HEK293 (cell line): ENCODE measurements at regions not wholly inside any gene's neighbourhood (a gene's known extent, or its start where the extent isn't known, plus 50 kb on each side); places are given as distances from the start of the nearest gene placed in this dataset.

Source experiments
- CTCF ChIA-PET: fragments of 350-600 bp; formaldehyde crosslinking; extraction: SDS; loops from one replicate; lab custom pipeline; 2021; ENCODE audit warnings: antibody characterized with exemption; lab: Yijun Ruan, JAX
- POLR2A ChIA-PET: fragments of 300-600 bp; formaldehyde crosslinking; extraction: SDS; loops from one replicate; lab custom pipeline; 2020; ENCODE audit warnings: antibody characterized with exemption, inconsistent platforms; lab: Yijun Ruan, JAX
- H3K27ac ChIP-seq: fragments of 200-500 bp; sonication (Bioruptor generic); 2 replicates; pipeline ENCODE4 v1.5.1; 2014; ENCODE audit warnings: low read depth, low read length, control low read depth, inconsistent platforms; ENCODE audit errors: extremely low read depth
- H3K36me3 ChIP-seq, 2 experiments: fragments of 200-500 bp in 1 of 2; sonication (Bioruptor generic) in 1 of 2; 1 replicate in 1 of 2; 2 replicates in 1 of 2; pipeline ENCODE4 v1.5.1; 2014 to 2017; ENCODE audit warnings: inconsistent platforms in 2 of 2, low read length in 2 of 2; ENCODE audit not compliant: control insufficient read depth in 2 of 2, insufficient read depth in 1 of 2
- H3K4me1 ChIP-seq: fragments of 200-500 bp; sonication (Bioruptor generic); 2 replicates; pipeline ENCODE4 v1.5.1; 2014; ENCODE audit warnings: mild to moderate bottlenecking, low read length, inconsistent platforms; ENCODE audit not compliant: control insufficient read depth, insufficient read depth
- H3K4me3 ChIP-seq: 2 replicates; pipeline ENCODE4 v1.5.1; 2011; ENCODE audit warnings: low read depth, mild to moderate bottlenecking, control low read depth, low read length, moderate library complexity
- H3K9me3 ChIP-seq: fragments of 200-500 bp; sonication (Bioruptor generic); 2 replicates; pipeline ENCODE4 v1.5.1; 2014; ENCODE audit warnings: low read depth, low read length, inconsistent platforms; ENCODE audit not compliant: control insufficient read depth, insufficient read depth
- BCL11B ChIP-seq: fragments of 450-650 bp; formaldehyde crosslinking; IDR thresholded peaks from 2 replicates; pipeline ENCODE4 v1.5.1; 2016; ENCODE audit warnings: low read depth, missing biosample characterization, missing genetic modification characterization
- EGR2 ChIP-seq: fragments of 450-650 bp; formaldehyde crosslinking; IDR thresholded peaks from 2 replicates; pipeline ENCODE4 v1.5.1; 2016; ENCODE audit warnings: low read depth, missing biosample characterization, missing genetic modification characterization
- HOXD13 ChIP-seq: sonication (generic); formaldehyde crosslinking; IDR thresholded peaks from 2 replicates; pipeline ENCODE4 v1.8.0; 2022; ENCODE audit warnings: missing genetic modification reagents, borderline replicate concordance
- KLF10 ChIP-seq: fragments of 450-650 bp; IDR thresholded peaks from 2 replicates; pipeline ENCODE4 v1.5.1; 2018; ENCODE audit warnings: missing biosample characterization, mild to moderate bottlenecking, missing genetic modification characterization
- KLF16 ChIP-seq: fragments of 450-650 bp; formaldehyde crosslinking; IDR thresholded peaks from 2 replicates; pipeline ENCODE4 v1.5.1; 2017; ENCODE audit warnings: missing biosample characterization, missing genetic modification characterization
- MYNN ChIP-seq: fragments of 450-650 bp; formaldehyde crosslinking; IDR thresholded peaks from 2 replicates; pipeline ENCODE4 v1.5.1; 2016; ENCODE audit warnings: missing biosample characterization, missing genetic modification characterization, borderline replicate concordance
- ZBTB1 ChIP-seq: fragments of 450-650 bp; formaldehyde crosslinking; IDR thresholded peaks from 2 replicates; pipeline ENCODE4 v1.5.1; 2016; ENCODE audit warnings: missing biosample characterization, missing genetic modification characterization
- ZBTB26 ChIP-seq: fragments of 450-650 bp; formaldehyde crosslinking; optimal IDR thresholded peaks from 2 replicates; pipeline ENCODE3; 2016; ENCODE audit warnings: missing biosample characterization, mild to moderate bottlenecking, missing genetic modification characterization
- ZBTB44 ChIP-seq: fragments of 450-650 bp; IDR thresholded peaks from 2 replicates; pipeline ENCODE4 v1.5.1; 2018; ENCODE audit warnings: missing biosample characterization, mild to moderate bottlenecking, missing genetic modification characterization
- ZFHX2 ChIP-seq: fragments of 450-650 bp; formaldehyde crosslinking; conservative IDR thresholded peaks from 2 replicates; pipeline ENCODE4 v1.5.1; 2016; ENCODE audit warnings: missing biosample characterization, missing genetic modification characterization
- ZFP37 ChIP-seq: fragments of 450-650 bp; formaldehyde crosslinking; IDR thresholded peaks from 2 replicates; pipeline ENCODE4 v1.5.1; 2016; ENCODE audit warnings: missing biosample characterization, missing genetic modification characterization
- ZFP41 ChIP-seq: fragments of 450-650 bp; formaldehyde crosslinking; IDR thresholded peaks from 2 replicates; pipeline ENCODE4 v1.5.1; 2016; ENCODE audit warnings: missing biosample characterization, missing genetic modification characterization, borderline replicate concordance
- ZNF175 ChIP-seq: fragments of 450-650 bp; formaldehyde crosslinking; IDR thresholded peaks from 2 replicates; pipeline ENCODE4 v1.5.1; 2016; ENCODE audit warnings: missing biosample characterization, missing genetic modification characterization
- ZNF221 ChIP-seq: fragments of 450-650 bp; formaldehyde crosslinking; IDR thresholded peaks from 2 replicates; pipeline ENCODE4 v1.5.1; 2017; ENCODE audit warnings: missing biosample characterization, missing genetic modification characterization, borderline replicate concordance
- ZNF324 ChIP-seq: fragments of 450-650 bp; formaldehyde crosslinking; IDR thresholded peaks from 2 replicates; pipeline ENCODE4 v1.5.1; 2016; ENCODE audit warnings: missing biosample characterization, missing genetic modification characterization
- ZNF350 ChIP-seq: fragments of 450-650 bp; formaldehyde crosslinking; IDR thresholded peaks from 2 replicates; pipeline ENCODE4 v1.5.0; 2017; ENCODE audit warnings: missing biosample characterization, mild to moderate bottlenecking, missing genetic modification characterization
- ZNF426 ChIP-seq: fragments of 450-650 bp; formaldehyde crosslinking; IDR thresholded peaks from 2 replicates; pipeline ENCODE4 v1.5.1; 2017; ENCODE audit warnings: missing biosample characterization, missing genetic modification characterization, mild to moderate bottlenecking, inconsistent platforms, moderate library complexity
- ZNF488 ChIP-seq: fragments of 450-650 bp; formaldehyde crosslinking; IDR thresholded peaks from 2 replicates; pipeline ENCODE4 v1.5.1; 2016; ENCODE audit warnings: missing biosample characterization, missing genetic modification characterization
- ZNF585B ChIP-seq: fragments of 450-650 bp; formaldehyde crosslinking; IDR thresholded peaks from 2 replicates; pipeline ENCODE4 v1.5.1; 2016; ENCODE audit warnings: missing biosample characterization, missing genetic modification characterization
- ZNF624 ChIP-seq: fragments of 450-650 bp; formaldehyde crosslinking; IDR thresholded peaks from 2 replicates; pipeline ENCODE4 v1.5.1; 2017; ENCODE audit warnings: missing biosample characterization, missing genetic modification characterization
- ZNF654 ChIP-seq: fragments of 450-650 bp; formaldehyde crosslinking; IDR thresholded peaks from 2 replicates; pipeline ENCODE4 v1.5.1; 2016; ENCODE audit warnings: low read depth, missing biosample characterization, missing genetic modification characterization
- ZNF660 ChIP-seq: fragments of 450-650 bp; IDR thresholded peaks from 2 replicates; pipeline ENCODE4 v1.5.1; 2018; ENCODE audit warnings: missing biosample characterization, mild to moderate bottlenecking, missing genetic modification characterization
- ZNF707 ChIP-seq: fragments of 450-650 bp; formaldehyde crosslinking; IDR thresholded peaks from 2 replicates; pipeline ENCODE4 v1.5.1; 2016; ENCODE audit warnings: missing biosample characterization, missing genetic modification characterization
- ZNF785 ChIP-seq: fragments of 450-650 bp; formaldehyde crosslinking; IDR thresholded peaks from 2 replicates; pipeline ENCODE4 v1.5.1; 2016; ENCODE audit warnings: missing biosample characterization, missing genetic modification characterization
- ZSCAN18 ChIP-seq: fragments of 450-650 bp; formaldehyde crosslinking; IDR thresholded peaks from 2 replicates; pipeline ENCODE4 v1.5.1; 2016; ENCODE audit warnings: missing biosample characterization, missing genetic modification characterization
- ZXDB ChIP-seq: fragments of 450-650 bp; formaldehyde crosslinking; IDR thresholded peaks from 2 replicates; pipeline ENCODE4 v1.5.1; 2016; ENCODE audit warnings: missing biosample characterization, missing genetic modification characterization
- TF ChIP-seq, protein P1 (sequence below): fragments of 450-650 bp; formaldehyde crosslinking; IDR thresholded peaks from 2 replicates; pipeline ENCODE4 v1.5.1; 2016; ENCODE audit warnings: missing biosample characterization, missing genetic modification characterization
- TF ChIP-seq, protein P2 (sequence below): fragments of 450-650 bp; formaldehyde crosslinking; IDR thresholded peaks from 2 replicates; pipeline ENCODE4 v1.5.1; 2017; ENCODE audit warnings: missing biosample characterization, missing genetic modification characterization

DNA sequence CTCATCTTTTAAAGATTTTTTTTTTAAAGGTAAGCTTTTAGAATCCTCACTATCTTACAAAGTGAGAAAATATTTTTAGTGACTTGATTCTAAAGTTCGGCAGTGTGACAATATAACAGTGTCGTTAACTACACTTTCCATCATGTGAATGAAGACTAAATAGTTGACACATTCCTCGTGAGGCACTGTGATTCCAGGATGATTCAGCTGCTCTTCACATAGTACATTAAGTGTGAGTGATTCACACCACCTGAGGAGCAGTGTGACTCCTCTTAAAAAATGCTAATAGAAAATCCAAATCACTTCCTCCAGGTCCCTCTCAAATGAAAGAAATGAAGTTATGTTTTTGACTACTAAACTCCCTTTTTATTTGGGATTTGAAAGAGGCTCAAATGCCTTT is 589.5 kb downstream of the GABRG2 start:
- CTCF ChIA-PET = no interaction called here
- no peaks in the 10 kb centered on the region for H3K4me1 ChIP-seq

DNA sequence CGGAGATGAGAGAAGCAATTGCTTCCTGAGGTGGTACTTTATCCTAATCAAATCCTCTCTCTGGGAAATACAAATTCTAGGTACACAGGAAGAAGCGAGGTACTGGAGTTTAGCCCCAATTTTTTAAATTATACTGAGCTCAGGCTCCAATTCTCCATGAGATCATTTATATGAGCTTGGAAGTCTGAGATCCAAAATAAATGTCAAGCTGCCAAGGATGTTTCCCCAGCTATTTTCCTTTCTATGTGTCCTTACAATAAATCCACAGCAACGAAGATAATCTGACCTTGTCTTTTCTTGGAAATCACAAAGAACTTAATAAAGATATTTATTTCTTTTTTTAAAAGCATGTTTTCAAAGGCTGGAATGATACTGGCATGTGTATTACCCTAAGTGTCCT is 597.3 kb downstream of the GABRG2 start:
- Histone ChIP-seq H3K4me3 (no peak overlapping the region), H3K9me3 (no peaks in the 10 kb centered on the region), H3K27ac (no peak overlapping the region), H3K4me1 (no peaks in the 10 kb centered on the region), H3K36me3 (no peaks in the 10 kb centered on the region)
- ChIA-PET CTCF (no interaction called here), POLR2A (no interaction called here)
- TF ChIP-seq BCL11B (no peak), ZBTB26 (no peak), ZNF585B (no peak), MYNN (tag by site-specific recombination) (no peak), ZFP41 (no peak), ZNF426 (tag by site-specific recombination) (no peak), ZNF624 (tag by site-specific recombination) (no peak), ZNF175 (no peak), ZFP37 (no peak), ZNF350 (tag by site-specific recombination) (no peak), ZNF660 (tag by site-specific recombination) (no peak)
- TF ChIP-seq, protein P1, sequence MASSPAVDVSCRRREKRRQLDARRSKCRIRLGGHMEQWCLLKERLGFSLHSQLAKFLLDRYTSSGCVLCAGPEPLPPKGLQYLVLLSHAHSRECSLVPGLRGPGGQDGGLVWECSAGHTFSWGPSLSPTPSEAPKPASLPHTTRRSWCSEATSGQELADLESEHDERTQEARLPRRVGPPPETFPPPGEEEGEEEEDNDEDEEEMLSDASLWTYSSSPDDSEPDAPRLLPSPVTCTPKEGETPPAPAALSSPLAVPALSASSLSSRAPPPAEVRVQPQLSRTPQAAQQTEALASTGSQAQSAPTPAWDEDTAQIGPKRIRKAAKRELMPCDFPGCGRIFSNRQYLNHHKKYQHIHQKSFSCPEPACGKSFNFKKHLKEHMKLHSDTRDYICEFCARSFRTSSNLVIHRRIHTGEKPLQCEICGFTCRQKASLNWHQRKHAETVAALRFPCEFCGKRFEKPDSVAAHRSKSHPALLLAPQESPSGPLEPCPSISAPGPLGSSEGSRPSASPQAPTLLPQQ = no peak

More for the DNA sequence above, 589.5 kb downstream of the GABRG2 start:
- H3K36me3 ChIP-seq = no peaks in the 10 kb centered on the region
- no peak overlapping the region for H3K4me3 ChIP-seq
- TF ChIP-seq ZSCAN18 (tag by site-specific recombination) = no peak
- TF ChIP-seq ZNF324 (tag by site-specific recombination) = no peak
- TF ChIP-seq, protein P2, sequence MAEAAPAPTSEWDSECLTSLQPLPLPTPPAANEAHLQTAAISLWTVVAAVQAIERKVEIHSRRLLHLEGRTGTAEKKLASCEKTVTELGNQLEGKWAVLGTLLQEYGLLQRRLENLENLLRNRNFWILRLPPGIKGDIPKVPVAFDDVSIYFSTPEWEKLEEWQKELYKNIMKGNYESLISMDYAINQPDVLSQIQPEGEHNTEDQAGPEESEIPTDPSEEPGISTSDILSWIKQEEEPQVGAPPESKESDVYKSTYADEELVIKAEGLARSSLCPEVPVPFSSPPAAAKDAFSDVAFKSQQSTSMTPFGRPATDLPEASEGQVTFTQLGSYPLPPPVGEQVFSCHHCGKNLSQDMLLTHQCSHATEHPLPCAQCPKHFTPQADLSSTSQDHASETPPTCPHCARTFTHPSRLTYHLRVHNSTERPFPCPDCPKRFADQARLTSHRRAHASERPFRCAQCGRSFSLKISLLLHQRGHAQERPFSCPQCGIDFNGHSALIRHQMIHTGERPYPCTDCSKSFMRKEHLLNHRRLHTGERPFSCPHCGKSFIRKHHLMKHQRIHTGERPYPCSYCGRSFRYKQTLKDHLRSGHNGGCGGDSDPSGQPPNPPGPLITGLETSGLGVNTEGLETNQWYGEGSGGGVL = no peak
- no peak for TF ChIP-seq ZNF221 (tag by site-specific recombination)
- no peak for TF ChIP-seq ZBTB44
- TF ChIP-seq ZBTB1 = no peak
- TF ChIP-seq ZFHX2 = no peak
- no peak for TF ChIP-seq ZNF488 (tag by site-specific recombination)
- TF ChIP-seq ZNF707 = no peak
- no peak for TF ChIP-seq KLF10 (tag by site-specific recombination)
- no peak for TF ChIP-seq HOXD13 (CRISPR knock-in tag)
- TF ChIP-seq ZXDB = no peak
- no peak for TF ChIP-seq KLF16 (tag by site-specific recombination)
- no peak for TF ChIP-seq ZNF654 (tag by site-specific recombination)
- no peak for TF ChIP-seq EGR2 (tag by site-specific recombination)
- TF ChIP-seq ZNF785 (tag by site-specific recombination) = no peak
- TF ChIP-seq, all 188 proteins: peak for 0
- no peak overlapping the region for H3K27ac ChIP-seq
- H3K9me3 ChIP-seq = no peaks in the 10 kb centered on the region
- POLR2A ChIA-PET = no interaction called here
